HG03159 (cell line): ENCODE measurements at regions not wholly inside any gene's neighbourhood (a gene's known extent, or its start where the extent isn't known, plus 50 kb on each side); places are given as distances from the start of the nearest gene placed in this dataset.

Source experiments
- ATAC-seq: cut with Tn5 transposase; IDR thresholded peaks from one replicate; pipeline ENCODE4 v1.9.1; 2021; ENCODE audit warnings: mild to moderate bottlenecking, moderate library complexity; ENCODE audit not compliant: unreplicated experiment

- no peak for ATAC-seq
These were observed 96.7 kb upstream of the ARAP3 start for GRCh38 chr5:141778683-141779082.

- no peak for ATAC-seq
These were observed 96.2 kb upstream of the ARAP3 start for GRCh38 chr5:141778206-141778605.

GRCh38 chr5:141777711-141778110, 95.7 kb upstream of the ARAP3 start:
- no peak for ATAC-seq

GRCh38 chr5:141777130-141777529, 95.1 kb upstream of the ARAP3 start:
- no peak for ATAC-seq

- ATAC-seq, result no peak
These were observed 91.9 kb upstream of the ARAP3 start for GRCh38 chr5:141773779-141774562.

GRCh38 chr5:141772281-141772680, 90.3 kb upstream of the ARAP3 start:
- ATAC-seq, result no peak

GRCh38 chr5:141771562-141771961, 89.5 kb upstream of the ARAP3 start:
- no peak for ATAC-seq

- ATAC-seq, result no peak
These were observed 89.0 kb upstream of the ARAP3 start for GRCh38 chr5:141771031-141771430.

GRCh38 chr5:141769671-141770070, 87.6 kb upstream of the ARAP3 start:
- ATAC-seq, result no peak

GRCh38 chr5:141767671-141768070, 85.6 kb upstream of the ARAP3 start:
- ATAC-seq, result no peak

GRCh38 chr5:141765896-141766551, 84.0 kb upstream of the ARAP3 start:
- no peak for ATAC-seq

GRCh38 chr5:141763541-141763940, 81.5 kb upstream of the ARAP3 start:
- no peak for ATAC-seq

- peak; percentile 75 for ATAC-seq
These were observed 80.8 kb upstream of the ARAP3 start for GRCh38 chr5:141762790-141763368.

- no peak for ATAC-seq
These were observed 80.3 kb upstream of the ARAP3 start for GRCh38 chr5:141762316-141762715.

GRCh38 chr5:141760753-141761152, 78.7 kb upstream of the ARAP3 start:
- no peak for ATAC-seq

GRCh38 chr5:141760193-141760592, 78.2 kb upstream of the ARAP3 start:
- no peak for ATAC-seq

- no peak for ATAC-seq
These were observed 76.4 kb upstream of the ARAP3 start for GRCh38 chr5:141758310-141758998.

GRCh38 chr5:141757402-141757801, 75.4 kb upstream of the ARAP3 start:
- ATAC-seq, result no peak

- no peak for ATAC-seq
These were observed 74.2 kb upstream of the ARAP3 start for GRCh38 chr5:141756196-141756595.

GRCh38 chr5:141753971-141754713, 72.1 kb upstream of the ARAP3 start:
- no peak for ATAC-seq
